HepG2 (cell line): ENCODE measurements at regions not wholly inside any gene's neighbourhood (a gene's known extent, or its start where the extent isn't known, plus 50 kb on each side); places are given as distances from the start of the nearest gene placed in this dataset.

Source experiments
- ARNT2 ChIP-seq: sonication (generic); formaldehyde crosslinking; IDR thresholded peaks from 2 replicates; pipeline ENCODE4 v1.8.0; 2022; ENCODE audit warnings: mild to moderate bottlenecking, low read depth, missing genetic modification reagents, moderate library complexity
- DMAP1 ChIP-seq: IDR thresholded peaks from 2 replicates; pipeline ENCODE4 v1.6.1; 2016
- E2F5 ChIP-seq: sonication (generic); formaldehyde crosslinking; conservative IDR thresholded peaks from 2 replicates; pipeline ENCODE4 v1.4.0; 2020; ENCODE audit warnings: missing genetic modification reagents
- FOXP4 ChIP-seq: sonication (generic); formaldehyde crosslinking; IDR thresholded peaks from 2 replicates; pipeline ENCODE4 v1.4.0; 2020; ENCODE audit warnings: missing genetic modification reagents
- MTF1 ChIP-seq: sonication (generic); formaldehyde crosslinking; IDR thresholded peaks from 2 replicates; pipeline ENCODE4 v1.5.0; 2020; ENCODE audit warnings: missing genetic modification reagents
- POLR2AphosphoS5 ChIP-seq: IDR thresholded peaks from 2 replicates; pipeline ENCODE4 v1.6.1; 2012; ENCODE audit warnings: low read depth, low read length
- ZBTB20 ChIP-seq: sonication (generic); formaldehyde crosslinking; IDR thresholded peaks from 2 replicates; pipeline ENCODE4 v1.8.1; 2023; ENCODE audit warnings: missing genetic modification reagents, low read depth, mild to moderate bottlenecking, borderline replicate concordance
- ZBTB42 ChIP-seq: sonication (generic); formaldehyde crosslinking; IDR thresholded peaks from 2 replicates; pipeline ENCODE4 v1.5.0; 2020; ENCODE audit warnings: mild to moderate bottlenecking, missing genetic modification reagents
- ZKSCAN1 ChIP-seq: fragments of 150-350 bp; IDR thresholded peaks from 2 replicates; pipeline ENCODE4 v1.6.1; 2014; ENCODE audit warnings: low read length
- ZNF18 ChIP-seq: sonication (generic); formaldehyde crosslinking; IDR thresholded peaks from 2 replicates; pipeline ENCODE4 v1.8.0; 2022; ENCODE audit warnings: mild to moderate bottlenecking, missing genetic modification reagents; ENCODE audit not compliant: insufficient replicate concordance
- ZNF180 ChIP-seq: sonication (generic); formaldehyde crosslinking; IDR thresholded peaks from 2 replicates; pipeline ENCODE4 v1.4.0; 2020; ENCODE audit warnings: low read depth, missing genetic modification reagents, borderline replicate concordance
- ZNF274 ChIP-seq: sonication (generic); formaldehyde crosslinking; IDR thresholded peaks from 2 replicates; pipeline ENCODE4 v1.5.1; 2020; ENCODE audit warnings: mild to moderate bottlenecking, missing genetic modification reagents
- ZNF772 ChIP-seq: sonication (generic); formaldehyde crosslinking; IDR thresholded peaks from 2 replicates; pipeline ENCODE4 v1.5.0; 2020; ENCODE audit warnings: mild to moderate bottlenecking, missing genetic modification reagents

- no peak for TF ChIP-seq DMAP1 (CRISPR knock-in tag)
- TF ChIP-seq E2F5 (CRISPR knock-in tag), result no peak
- TF ChIP-seq ZBTB42, result no peak
- no peak for TF ChIP-seq ZNF18 (CRISPR knock-in tag)
- no peak for TF ChIP-seq ZNF180
- TF ChIP-seq POLR2AphosphoS5, result no peak
- no peak for TF ChIP-seq ZNF772 (CRISPR knock-in tag)
- no peak for TF ChIP-seq ZBTB20 (CRISPR knock-in tag)
- no peak for TF ChIP-seq ZKSCAN1
- TF ChIP-seq ARNT2, result no peak
- no peak for TF ChIP-seq MTF1 (CRISPR knock-in tag)
- no peak for TF ChIP-seq ZNF274 (CRISPR knock-in tag)
- TF ChIP-seq FOXP4 (CRISPR knock-in tag), result no peak
Observed at GRCh38 chr15:69652751-69653305, 200.2 kb downstream of the RPLP1 start.
